ENCODE measurements at regions not wholly inside any gene's neighbourhood (a gene's known extent, or its start where the extent isn't known, plus 50 kb on each side); places are given as distances from the start of the nearest gene placed in this dataset.

GRCh38 chr4:167645358-167645757 lies 411.1 kb upstream of the SPOCK3 start:
- no peak for TF ChIP-seq POLR2A (IDR thresholded peaks at IDR 0.05; ENCODE audit: low read length)
- TF ChIP-seq GATA1 (IDR thresholded peaks at IDR 0.05; ENCODE audit: low read depth, low read length) = no peak

Measured in erythroblast (primary cell).